SU-DHL-6 (cell line): ENCODE measurements at regions not wholly inside any gene's neighbourhood (a gene's known extent, or its start where the extent isn't known, plus 50 kb on each side); places are given as distances from the start of the nearest gene placed in this dataset.

Source experiments
- CTCF ChIP-seq: fragments of 200-600 bp; sonication (generic); IDR thresholded peaks from one replicate; pipeline ENCODE4 v1.5.1; 2017; ENCODE audit warnings: antibody characterized with exemption, mild to moderate bottlenecking, low read length, moderate library complexity; ENCODE audit not compliant: insufficient read depth, poor library complexity, severe bottlenecking
- EZH2phosphoT487 ChIP-seq: fragments of 200-600 bp; sonication (generic), shearing (Covaris generic); conservative IDR thresholded peaks from 2 replicates; pipeline ENCODE4 v1.6.1; 2018; ENCODE audit warnings: mild to moderate bottlenecking, antibody characterized with exemption, low read length, moderate library complexity, mixed read lengths

- no peak for TF ChIP-seq CTCF
- no peak for TF ChIP-seq EZH2phosphoT487
Observed at GRCh38 chr5:175274171-175274570, 169.8 kb downstream of the DRD1 start.
